Neural progenitor cell (in vitro differentiated cells): ENCODE measurements at regions not wholly inside any gene's neighbourhood (a gene's known extent, or its start where the extent isn't known, plus 50 kb on each side); places are given as distances from the start of the nearest gene placed in this dataset.

ENCODE experiments used
- CTCF ChIP-seq: fragments of 200-600 bp; sonication (generic); IDR thresholded peaks from 2 replicates; pipeline ENCODE4 v1.5.1; 2017; ENCODE audit warnings: antibody characterized with exemption, mild to moderate bottlenecking
- EZH2 ChIP-seq: fragments of 200-600 bp; sonication (generic); IDR thresholded peaks from 2 replicates; pipeline ENCODE4 v1.6.1; 2017; ENCODE audit warnings: antibody characterized with exemption, mild to moderate bottlenecking, moderate library complexity
- EZH2phosphoT487 ChIP-seq: fragments of 200-600 bp; sonication (generic); IDR thresholded peaks from 2 replicates; pipeline ENCODE4 v1.6.1; 2017; ENCODE audit warnings: antibody characterized with exemption

- TF ChIP-seq CTCF (no peak), EZH2 (no peak), EZH2phosphoT487 (no peak)
Measured at GRCh38 chr15:94610485-94610884, 379.1 kb downstream of the MCTP2 start.
